HFF-Myc (cell line): ENCODE measurements at regions not wholly inside any gene's neighbourhood (a gene's known extent, or its start where the extent isn't known, plus 50 kb on each side); places are given as distances from the start of the nearest gene placed in this dataset.

Experiments
- DNase-seq: peaks from one replicate; pipeline ENCODE4 v3.0.0-alpha.2; 2011; ENCODE audit warnings: low read depth; ENCODE audit errors: extremely low read depth
- H3K4me3 ChIP-seq: replicated peaks from 2 replicates; pipeline ENCODE4 v1.5.1; 2011; ENCODE audit warnings: low read depth, mild to moderate bottlenecking, control low read depth, low read length
- CTCF ChIP-seq: IDR thresholded peaks from 2 replicates; pipeline ENCODE4 v1.5.1; 2012; ENCODE audit warnings: mild to moderate bottlenecking, low read depth, low read length, control low read depth; ENCODE audit errors: missing control alignments

GRCh38 chr4:185881430-185881829 is 69.4 kb upstream of the SORBS2 start:
- TF ChIP-seq CTCF: no peak
- no peak for DNase-seq
- H3K4me3 ChIP-seq: no peak overlapping the region

GRCh38 chr4:185883591-185883990 is 71.6 kb upstream of the SORBS2 start:
- H3K4me3 ChIP-seq: no peak overlapping the region
- no peak for TF ChIP-seq CTCF
- no peak for DNase-seq

GRCh38 chr4:185885075-185885474 is 73.1 kb upstream of the SORBS2 start:
- no peak overlapping the region for H3K4me3 ChIP-seq
- DNase-seq: no peak
- no peak for TF ChIP-seq CTCF

GRCh38 chr4:185885604-185886003 is 73.6 kb upstream of the SORBS2 start:
- no peak for DNase-seq
- no peak overlapping the region for H3K4me3 ChIP-seq
- TF ChIP-seq CTCF: no peak

- H3K4me3 ChIP-seq: no peak overlapping the region
- DNase-seq: no peak
- TF ChIP-seq CTCF: no peak
These were observed 75.0 kb upstream of the SORBS2 start for GRCh38 chr4:185886832-185887524.

GRCh38 chr4:185888676-185889075 is 76.7 kb upstream of the SORBS2 start:
- DNase-seq: no peak
- H3K4me3 ChIP-seq: no peak overlapping the region
- no peak for TF ChIP-seq CTCF

GRCh38 chr4:185889585-185889984 is 77.6 kb upstream of the SORBS2 start:
- H3K4me3 ChIP-seq: no peak overlapping the region
- no peak for TF ChIP-seq CTCF
- DNase-seq: no peak
